Upper lobe of right lung (tissue), 1 donor: ENCODE measurements at regions not wholly inside any gene's neighbourhood (a gene's known extent, or its start where the extent isn't known, plus 50 kb on each side); places are given as distances from the start of the nearest gene placed in this dataset.

Experiments used
- ATAC-seq: fragments of 200-7000 bp; cut with Tn5 transposase; one replicate; pipeline ENCODE4 v1.9.1; 2020; ENCODE audit warnings: mild to moderate bottlenecking, moderate library complexity
- DNase-seq: peaks from one replicate; pipeline ENCODE4 v3.0.0-alpha.2; 2020
- H3K27ac ChIP-seq: fragments of 200-600 bp; one replicate; pipeline ENCODE4 v1.8.0; 2022
- H3K27me3 ChIP-seq: fragments of 200-600 bp; one replicate; pipeline ENCODE4 v1.8.0; 2022; ENCODE audit warnings: mild to moderate bottlenecking
- H3K36me3 ChIP-seq: fragments of 200-600 bp; one replicate; pipeline ENCODE4 v1.8.0; 2022
- H3K4me1 ChIP-seq: fragments of 200-600 bp; one replicate; pipeline ENCODE4 v1.8.0; 2022
- H3K4me3 ChIP-seq: fragments of 200-600 bp; one replicate; pipeline ENCODE4 v1.8.0; 2022; ENCODE audit warnings: mild to moderate bottlenecking
- H3K9me3 ChIP-seq: fragments of 200-600 bp; one replicate; pipeline ENCODE4 v1.8.0; 2022
- CTCF ChIP-seq: fragments of 200-600 bp; IDR thresholded peaks from one replicate; pipeline ENCODE4 v1.8.0; 2022; ENCODE audit warnings: antibody characterized with exemption
- intact Hi-C: fragments of 100-400 bp; cut with DNase I; formaldehyde crosslinking; loops from one replicate; pipeline ENCODE4 v1.11.0; 2022
- donor health status: DM: no; HTN: yes; CAD: no; lungs with severe emphysema.

GRCh38 chr3:72533591-72534473, 314.4 kb downstream of the SHQ1 start:
- TF ChIP-seq CTCF: no peak
- Histone ChIP-seq H3K9me3 (no peaks in the 10 kb centered on the region), H3K4me1 (no peaks in the 10 kb centered on the region), H3K36me3 (no peaks in the 10 kb centered on the region), H3K27me3 (no peaks in the 10 kb centered on the region), H3K27ac (no peak overlapping the region), H3K4me3 (no peak overlapping the region)
- DNase-seq (no peak), ATAC-seq (peak; percentile 71)
- intact Hi-C loops: no loop called here

DNA sequence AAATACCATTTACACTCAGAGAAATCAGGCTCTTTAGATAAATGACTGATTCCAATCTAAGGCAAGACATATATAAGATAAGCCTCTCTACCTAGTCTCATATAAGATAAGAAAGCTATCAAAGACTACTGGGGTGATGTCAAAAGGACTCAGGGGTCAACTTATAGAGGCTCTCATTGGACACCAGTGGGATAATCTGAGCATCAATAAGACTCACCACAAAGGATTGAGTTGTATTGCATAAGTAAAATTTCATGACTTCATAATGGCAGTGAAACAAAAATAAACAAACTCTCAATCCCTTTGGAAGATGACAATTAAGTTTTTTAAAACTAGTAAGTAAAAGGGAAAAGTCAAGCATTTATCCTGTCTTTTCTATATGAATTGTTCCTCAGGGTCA, 317.8 kb downstream of the SHQ1 start:
- Histone ChIP-seq H3K4me3 (no peak overlapping the region), H3K36me3 (no peaks in the 10 kb centered on the region), H3K27me3 (no peaks in the 10 kb centered on the region), H3K27ac (no peak overlapping the region), H3K9me3 (no peaks in the 10 kb centered on the region), H3K4me1 (no peaks in the 10 kb centered on the region)
- intact Hi-C loops: no loop called here
- TF ChIP-seq CTCF: no peak
- DNase-seq: no peak
- no peak for ATAC-seq

GRCh38 chr3:72529081-72529480, 319.2 kb downstream of the SHQ1 start:
- Histone ChIP-seq H3K4me3 (no peak overlapping the region), H3K36me3 (no peaks in the 10 kb centered on the region), H3K4me1 (no peaks in the 10 kb centered on the region), H3K9me3 (no peaks in the 10 kb centered on the region), H3K27me3 (no peaks in the 10 kb centered on the region), H3K27ac (no peak overlapping the region)
- intact Hi-C loops: no loop called here
- ATAC-seq (no peak), DNase-seq (no peak)
- no peak for TF ChIP-seq CTCF

GRCh38 chr3:72523429-72524151, 324.7 kb downstream of the SHQ1 start:
- H3K9me3 ChIP-seq: no peaks in the 10 kb centered on the region
- TF ChIP-seq CTCF: no peak
- DNase-seq (no peak), ATAC-seq (peak; percentile 93)
- no peaks in the 10 kb centered on the region for H3K36me3 ChIP-seq
- H3K4me3 ChIP-seq: no peak overlapping the region
- no peaks in the 10 kb centered on the region for H3K27me3 ChIP-seq
- peak overlapping the region; percentile 12 for H3K27ac ChIP-seq
- intact Hi-C loops: no loop called here
- H3K4me1 ChIP-seq: no peaks in the 10 kb centered on the region

- ATAC-seq (no peak), DNase-seq (no peak)
- TF ChIP-seq CTCF: no peak
- H3K4me3 ChIP-seq: no peak overlapping the region
- H3K27ac ChIP-seq: no peak overlapping the region
- no peaks in the 10 kb centered on the region for H3K27me3 ChIP-seq
- no peaks in the 10 kb centered on the region for H3K4me1 ChIP-seq
- H3K9me3 ChIP-seq: no peaks in the 10 kb centered on the region
- intact Hi-C loops: no loop called here
- no peaks in the 10 kb centered on the region for H3K36me3 ChIP-seq
Observed at GRCh38 chr3:72520690-72521308, 327.4 kb downstream of the SHQ1 start.
